Common myeloid progenitor, CD34-positive (primary cell): ENCODE measurements at regions not wholly inside any gene's neighbourhood (a gene's known extent, or its start where the extent isn't known, plus 50 kb on each side); places are given as distances from the start of the nearest gene placed in this dataset.

ENCODE experiments used
- CTCF ChIA-PET: fragments of 350-600 bp; sonication (Branson Sonifier 250); formaldehyde crosslinking; loops from one replicate; lab custom pipeline; 2021; ENCODE audit warnings: antibody characterized with exemption; lab: Charles Lee
- POLR2A ChIA-PET: fragments of 350-600 bp; sonication (Branson Sonifier 250); formaldehyde crosslinking; loops from one replicate; lab custom pipeline; 2021; ENCODE audit warnings: antibody characterized with exemption; lab: Charles Lee
- DNase-seq, 3 donors: peaks; one replicate each; pipeline versions ENCODE4 v3.0.0 to v3.0.0-alpha.2; 2013
- H3K27ac ChIP-seq, 2 experiments: 1 replicate in 1 of 2; 2 replicates in 1 of 2; pipeline ENCODE4 v1.7.0; 2013; ENCODE audit warnings: inconsistent platforms in 2 of 2, low read length in 2 of 2, mild to moderate bottlenecking in 2 of 2, low read depth in 1 of 2, moderate library complexity in 1 of 2; ENCODE audit not compliant: severe bottlenecking in 2 of 2, insufficient read depth in 1 of 2, poor library complexity in 1 of 2
- H3K27me3 ChIP-seq, 5 experiments: replicated peaks in 2 of 5; 1 replicate in 3 of 5; 2 replicates in 2 of 5; pipeline versions ENCODE4 v1.6.1 to v1.7.0; 2013; ENCODE audit warnings: low read length in 4 of 5, mild to moderate bottlenecking in 2 of 5, moderate library complexity in 2 of 5, inconsistent platforms in 1 of 5; ENCODE audit not compliant: insufficient read depth in 5 of 5, control insufficient read depth in 4 of 5
- H3K36me3 ChIP-seq, 4 experiments: 1 replicate in 2 of 4; 2 replicates in 2 of 4; pipeline versions ENCODE4 v1.6.1 to v1.7.0; 2013; ENCODE audit warnings: low read length in 3 of 4, control low read depth in 1 of 4, mild to moderate bottlenecking in 1 of 4; ENCODE audit not compliant: control insufficient read depth in 4 of 4, insufficient read depth in 4 of 4
- H3K4me1 ChIP-seq, 4 experiments: 1 replicate in 3 of 4; 2 replicates in 1 of 4; pipeline versions ENCODE4 v1.6.1 to v1.7.1; 2013; ENCODE audit warnings: low read length in 3 of 4, mild to moderate bottlenecking in 3 of 4, control low read depth in 1 of 4, inconsistent platforms in 1 of 4, moderate library complexity in 1 of 4; ENCODE audit not compliant: control insufficient read depth in 4 of 4, insufficient read depth in 4 of 4; ENCODE audit errors: control extremely low read depth in 1 of 4
- H3K4me3 ChIP-seq, 7 experiments: 1 replicate in 4 of 7; 2 replicates in 3 of 7; pipeline versions ENCODE4 v1.5.1 to v1.7.0; 2013; ENCODE audit warnings: mild to moderate bottlenecking in 7 of 7, low read length in 6 of 7, moderate library complexity in 6 of 7, inconsistent platforms in 2 of 7, low read depth in 2 of 7, control low read depth in 1 of 7; ENCODE audit not compliant: insufficient read depth in 4 of 7, control insufficient read depth in 1 of 7; ENCODE audit errors: extremely low read depth in 1 of 7
- H3K9me3 ChIP-seq, 5 experiments: 1 replicate in 4 of 5; 2 replicates in 1 of 5; pipeline versions ENCODE4 v1.6.1 to v1.7.1; 2013; ENCODE audit warnings: low read length in 4 of 5, mild to moderate bottlenecking in 2 of 5, inconsistent platforms in 1 of 5, low read depth in 1 of 5, moderate library complexity in 1 of 5; ENCODE audit not compliant: control insufficient read depth in 4 of 5, insufficient read depth in 2 of 5; ENCODE audit errors: control extremely low read depth in 1 of 5
- WGBS: methylation state at CpG from one replicate; pipeline ENCODE4 v1.1.5; 2013; ENCODE audit not compliant: insufficient coverage; 5-methylcytosine and 5-hydroxymethylcytosine counted together

DNA sequence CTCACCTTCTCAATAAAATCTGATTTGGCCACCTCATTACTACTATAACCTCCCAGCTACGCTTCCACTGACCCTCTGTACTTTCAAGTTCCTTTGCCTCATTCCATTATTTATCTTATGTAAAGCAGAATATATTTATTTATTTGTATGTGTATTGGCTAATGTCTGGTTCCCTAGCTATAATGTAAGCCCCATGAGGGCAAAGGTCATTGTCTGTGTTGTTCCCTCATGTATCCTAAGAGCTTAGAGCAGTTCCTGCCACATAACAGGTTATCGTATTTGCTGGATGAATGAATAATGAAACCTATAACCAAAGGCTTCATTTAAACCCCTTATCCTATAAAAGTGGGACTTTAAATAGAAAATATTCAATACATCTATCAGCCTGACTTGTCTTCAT, 77.9 kb upstream of the DPT start:
- no peaks in the 10 kb centered on the region for H3K36me3 ChIP-seq
- H3K4me3 ChIP-seq = no peak overlapping the region
- no peaks in the 10 kb centered on the region for H3K4me1 ChIP-seq
- no peak for DNase-seq
- H3K9me3 ChIP-seq = no peaks in the 10 kb centered on the region
- POLR2A ChIA-PET = interaction anchor here (0.5 kb wide), 1 partner anchor 75 kb away, joined by 4 read pairs; no protein-coding TSS in a partner anchor
- no peaks in the 10 kb centered on the region for H3K27me3 ChIP-seq
- CTCF ChIA-PET = no interaction called here
- no peak overlapping the region for H3K27ac ChIP-seq
- no CpG with 5 or more reads among the region's 2 CpGs for WGBS

DNA sequence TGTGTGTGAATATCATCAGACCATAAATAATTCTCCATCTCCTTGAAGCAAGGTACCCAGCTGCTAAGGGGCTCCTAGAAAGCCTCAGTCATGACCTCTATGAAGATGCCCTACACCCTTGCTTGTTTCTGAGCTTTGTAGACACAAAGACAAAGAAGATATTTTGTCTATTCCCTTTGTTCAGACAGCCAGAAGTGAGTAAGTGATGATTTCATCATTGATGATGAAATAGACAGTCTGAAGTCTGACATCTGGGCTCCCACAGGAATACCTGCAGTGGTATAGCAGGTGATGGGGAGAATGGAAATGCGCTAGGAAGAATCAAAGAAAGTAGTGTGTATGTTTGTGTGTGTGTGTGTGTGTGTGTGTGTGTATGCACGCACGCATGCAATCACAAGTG, 82.2 kb upstream of the DPT start:
- Histone ChIP-seq H3K36me3 (no peaks in the 10 kb centered on the region), H3K27me3 (no peaks in the 10 kb centered on the region), H3K9me3 (no peaks in the 10 kb centered on the region), H3K4me1 (no peaks in the 10 kb centered on the region), H3K27ac (no peak overlapping the region), H3K4me3 (no peak overlapping the region)
- WGBS = 100% methylated on average over 1 of the region's 3 CpGs
- CTCF ChIA-PET = no interaction called here
- DNase-seq = no peak
- POLR2A ChIA-PET = no interaction called here

DNA sequence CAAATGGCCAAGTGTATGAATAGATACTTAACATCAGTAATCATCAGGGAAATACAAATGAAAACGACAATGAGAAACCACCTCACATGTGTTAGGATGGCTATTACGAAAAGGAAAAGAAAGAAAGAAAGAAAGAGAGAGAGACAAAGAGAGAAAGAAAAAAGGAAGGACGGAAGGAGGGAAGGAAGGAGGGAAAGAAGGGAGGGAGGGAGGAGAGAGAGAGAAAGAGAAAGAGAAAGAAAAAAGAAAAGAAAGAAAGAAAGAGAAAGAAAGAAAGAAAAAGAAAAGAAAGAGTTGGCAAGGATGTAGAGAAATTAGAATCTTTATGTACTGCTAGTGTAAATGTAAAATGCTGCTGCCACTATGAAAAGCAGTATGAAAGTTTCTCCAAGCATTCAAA, 90.7 kb upstream of the DPT start:
- no peak overlapping the region for H3K27ac ChIP-seq
- no peaks in the 10 kb centered on the region for H3K9me3 ChIP-seq
- 100% methylated on average over 2 of the region's 3 CpGs for WGBS
- ChIA-PET POLR2A (no interaction called here), CTCF (no interaction called here)
- no peaks in the 10 kb centered on the region for H3K36me3 ChIP-seq
- no peak for DNase-seq
- no peak overlapping the region for H3K4me3 ChIP-seq
- H3K4me1 ChIP-seq = no peaks in the 10 kb centered on the region
- H3K27me3 ChIP-seq = no peaks in the 10 kb centered on the region

DNA sequence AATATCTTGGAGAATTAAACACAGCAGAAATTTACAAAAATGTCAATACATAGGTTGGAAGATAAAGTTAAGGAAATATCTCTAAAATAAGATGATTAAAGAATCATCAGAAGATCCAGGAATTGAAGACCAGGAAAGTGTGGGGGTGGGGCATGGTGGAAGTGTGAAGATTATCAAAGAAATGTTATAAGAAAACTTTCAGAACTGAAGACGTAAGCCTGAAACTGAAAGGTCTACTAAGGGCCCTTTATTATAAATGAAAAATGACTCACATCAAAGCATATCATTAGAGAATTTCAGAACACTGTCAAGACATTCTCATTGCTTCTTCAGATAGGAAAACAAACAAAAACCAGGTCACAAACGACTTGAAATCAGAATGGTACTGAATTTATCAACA, 92.4 kb upstream of the DPT start:
- Histone ChIP-seq H3K36me3 (no peaks in the 10 kb centered on the region), H3K27ac (no peak overlapping the region), H3K9me3 (no peaks in the 10 kb centered on the region), H3K4me3 (no peak overlapping the region), H3K27me3 (no peaks in the 10 kb centered on the region), H3K4me1 (no peaks in the 10 kb centered on the region)
- DNase-seq = no peak
- ChIA-PET POLR2A (no interaction called here), CTCF (no interaction called here)
- no CpG with 5 or more reads among the region's 2 CpGs for WGBS

DNA sequence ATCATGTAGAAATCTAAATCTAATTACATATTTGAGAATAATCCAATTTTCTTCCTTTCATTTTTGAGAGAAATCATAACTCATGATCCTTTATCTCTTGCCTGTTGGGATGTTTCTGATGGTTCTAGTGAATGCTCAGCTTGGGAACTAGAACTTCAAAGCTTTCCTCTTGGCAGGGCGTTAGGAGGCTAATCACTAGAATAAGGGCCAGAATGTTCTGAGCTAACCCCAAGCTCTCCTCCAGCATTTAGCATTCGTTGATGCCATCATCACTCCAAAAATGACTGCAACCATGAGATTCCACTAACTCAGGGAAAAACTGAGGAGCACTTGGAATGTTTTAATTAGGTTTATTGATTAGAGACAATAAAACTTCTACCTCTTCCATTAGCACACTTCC, 93.9 kb upstream of the DPT start:
- POLR2A ChIA-PET = no interaction called here
- Histone ChIP-seq H3K4me1 (no peaks in the 10 kb centered on the region), H3K36me3 (no peaks in the 10 kb centered on the region), H3K27ac (no peak overlapping the region), H3K9me3 (no peaks in the 10 kb centered on the region), H3K27me3 (no peaks in the 10 kb centered on the region), H3K4me3 (no peak overlapping the region)
- CTCF ChIA-PET = no interaction called here
- WGBS = 100% methylated on average over 1 of the region's 2 CpGs
- DNase-seq = no peak

DNA sequence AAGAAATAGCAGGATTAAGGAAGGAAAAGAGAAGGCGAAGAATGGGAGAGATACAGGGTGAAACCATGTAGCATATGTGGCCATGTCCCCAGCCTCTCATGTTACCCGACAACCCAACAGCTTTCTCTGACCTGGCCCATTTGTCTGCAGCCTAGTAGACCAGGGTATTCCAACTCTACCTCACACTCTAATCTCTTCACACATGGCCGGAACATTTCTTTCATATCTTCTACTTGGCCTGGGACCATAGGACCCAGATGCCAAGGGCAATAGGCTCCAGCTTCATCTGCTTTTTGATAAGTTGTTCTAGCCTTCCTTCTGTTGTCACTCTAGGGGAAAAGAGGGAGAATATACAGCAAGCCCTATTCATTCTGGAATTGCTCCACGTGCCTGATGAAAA, 95.0 kb upstream of the DPT start:
- no peak overlapping the region for H3K4me3 ChIP-seq
- no peak overlapping the region for H3K27ac ChIP-seq
- no peaks in the 10 kb centered on the region for H3K9me3 ChIP-seq
- no peaks in the 10 kb centered on the region for H3K27me3 ChIP-seq
- DNase-seq = no peak
- CTCF ChIA-PET = no interaction called here
- POLR2A ChIA-PET = no interaction called here
- H3K4me1 ChIP-seq = no peaks in the 10 kb centered on the region
- H3K36me3 ChIP-seq = no peaks in the 10 kb centered on the region
- 83% methylated on average over 1 of the region's 4 CpGs for WGBS

DNA sequence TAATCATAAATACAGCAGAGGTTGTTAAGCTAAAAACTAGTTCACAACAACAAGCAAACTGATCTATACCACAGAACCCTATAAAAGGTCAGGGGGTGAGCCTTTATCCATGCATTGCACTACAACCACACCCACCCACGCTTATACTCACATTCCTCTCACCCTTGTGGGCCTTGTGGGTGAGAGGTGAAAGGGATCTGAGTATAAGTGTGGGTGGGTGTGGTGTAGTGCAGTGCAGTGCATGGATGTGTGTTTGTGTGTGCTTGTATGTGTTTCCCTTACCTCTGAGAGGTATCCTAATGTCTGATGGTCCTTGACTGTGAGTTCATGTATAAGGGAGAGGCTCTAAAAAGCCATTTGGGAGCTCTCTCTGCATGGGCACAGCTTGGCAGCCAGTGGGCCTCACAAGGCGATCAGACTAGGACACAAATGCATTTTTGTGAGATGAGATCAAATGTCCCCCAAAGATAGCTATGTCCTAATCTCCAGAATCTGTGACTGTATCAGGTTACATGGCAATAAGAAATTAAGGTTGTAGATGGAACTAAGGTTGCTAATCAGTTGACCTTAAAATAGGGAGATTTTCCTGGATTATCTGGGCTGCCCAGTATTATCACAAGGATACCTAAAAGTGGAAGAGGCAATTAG, 95.5 kb upstream of the DPT start:
- H3K4me3 ChIP-seq = no peak overlapping the region
- ChIA-PET POLR2A (no interaction called here), CTCF (no interaction called here)
- H3K36me3 ChIP-seq = no peaks in the 10 kb centered on the region
- 100% methylated on average over 1 of the region's 2 CpGs for WGBS
- H3K9me3 ChIP-seq = no peaks in the 10 kb centered on the region
- no peaks in the 10 kb centered on the region for H3K27me3 ChIP-seq
- no peaks in the 10 kb centered on the region for H3K4me1 ChIP-seq
- no peak for DNase-seq
- H3K27ac ChIP-seq = no peak overlapping the region
